ENCODE measurements at regions not wholly inside any gene's neighbourhood (a gene's known extent, or its start where the extent isn't known, plus 50 kb on each side); places are given as distances from the start of the nearest gene placed in this dataset.

DNA sequence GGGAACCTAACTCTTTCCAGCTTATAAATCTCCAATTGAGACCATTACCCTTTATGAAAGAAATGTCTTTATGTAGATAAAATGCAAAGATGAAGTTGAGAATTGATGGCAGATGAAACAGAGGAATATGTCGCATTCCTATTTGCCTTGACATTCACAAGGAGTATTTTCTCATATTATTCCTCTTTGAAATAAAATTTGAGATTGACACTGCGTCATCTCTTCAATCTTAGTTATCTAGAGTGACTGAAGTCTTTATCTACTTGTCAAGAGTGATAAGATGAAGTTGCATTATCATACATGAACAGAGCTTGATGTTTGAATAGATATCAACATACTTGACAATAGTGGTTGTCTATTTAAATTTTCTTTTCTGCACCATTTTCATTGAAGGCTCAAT lies 574.4 kb upstream of the SOX9 start:
- no peak for DNase-seq (ENCODE audit: low read depth)
- TF ChIP-seq, protein P1, sequence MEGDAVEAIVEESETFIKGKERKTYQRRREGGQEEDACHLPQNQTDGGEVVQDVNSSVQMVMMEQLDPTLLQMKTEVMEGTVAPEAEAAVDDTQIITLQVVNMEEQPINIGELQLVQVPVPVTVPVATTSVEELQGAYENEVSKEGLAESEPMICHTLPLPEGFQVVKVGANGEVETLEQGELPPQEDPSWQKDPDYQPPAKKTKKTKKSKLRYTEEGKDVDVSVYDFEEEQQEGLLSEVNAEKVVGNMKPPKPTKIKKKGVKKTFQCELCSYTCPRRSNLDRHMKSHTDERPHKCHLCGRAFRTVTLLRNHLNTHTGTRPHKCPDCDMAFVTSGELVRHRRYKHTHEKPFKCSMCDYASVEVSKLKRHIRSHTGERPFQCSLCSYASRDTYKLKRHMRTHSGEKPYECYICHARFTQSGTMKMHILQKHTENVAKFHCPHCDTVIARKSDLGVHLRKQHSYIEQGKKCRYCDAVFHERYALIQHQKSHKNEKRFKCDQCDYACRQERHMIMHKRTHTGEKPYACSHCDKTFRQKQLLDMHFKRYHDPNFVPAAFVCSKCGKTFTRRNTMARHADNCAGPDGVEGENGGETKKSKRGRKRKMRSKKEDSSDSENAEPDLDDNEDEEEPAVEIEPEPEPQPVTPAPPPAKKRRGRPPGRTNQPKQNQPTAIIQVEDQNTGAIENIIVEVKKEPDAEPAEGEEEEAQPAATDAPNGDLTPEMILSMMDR (conservative IDR thresholded peaks at IDR 0.05; ENCODE audit: low read depth, low read length), result no peak
- H3K4me3 ChIP-seq (ENCODE audit: low read depth, low read length), result no peak overlapping the region

DNA sequence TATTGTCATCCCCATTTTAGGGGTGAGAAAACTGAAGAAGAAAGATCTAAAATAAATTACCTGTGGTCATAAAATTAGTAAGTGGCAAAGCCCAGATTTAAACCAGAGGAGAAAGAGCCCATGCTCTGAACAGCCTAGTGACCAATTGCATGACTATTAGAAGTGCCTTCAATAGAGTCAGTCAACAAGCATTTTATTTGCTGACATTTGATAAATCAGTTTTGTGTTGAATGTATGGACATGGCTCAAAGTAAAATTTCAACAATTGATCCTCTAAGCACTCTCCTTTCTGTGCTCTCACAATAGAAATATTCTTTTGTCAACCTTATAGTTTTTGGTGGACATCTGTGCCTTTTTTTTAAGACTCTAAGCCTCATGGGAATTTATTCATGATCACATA lies 572.9 kb upstream of the SOX9 start:
- TF ChIP-seq, protein P1 (conservative IDR thresholded peaks at IDR 0.05; ENCODE audit: low read depth, low read length), result no peak
- H3K4me3 ChIP-seq (ENCODE audit: low read depth, low read length), result no peak overlapping the region
- no peak for DNase-seq (ENCODE audit: low read depth)

DNA sequence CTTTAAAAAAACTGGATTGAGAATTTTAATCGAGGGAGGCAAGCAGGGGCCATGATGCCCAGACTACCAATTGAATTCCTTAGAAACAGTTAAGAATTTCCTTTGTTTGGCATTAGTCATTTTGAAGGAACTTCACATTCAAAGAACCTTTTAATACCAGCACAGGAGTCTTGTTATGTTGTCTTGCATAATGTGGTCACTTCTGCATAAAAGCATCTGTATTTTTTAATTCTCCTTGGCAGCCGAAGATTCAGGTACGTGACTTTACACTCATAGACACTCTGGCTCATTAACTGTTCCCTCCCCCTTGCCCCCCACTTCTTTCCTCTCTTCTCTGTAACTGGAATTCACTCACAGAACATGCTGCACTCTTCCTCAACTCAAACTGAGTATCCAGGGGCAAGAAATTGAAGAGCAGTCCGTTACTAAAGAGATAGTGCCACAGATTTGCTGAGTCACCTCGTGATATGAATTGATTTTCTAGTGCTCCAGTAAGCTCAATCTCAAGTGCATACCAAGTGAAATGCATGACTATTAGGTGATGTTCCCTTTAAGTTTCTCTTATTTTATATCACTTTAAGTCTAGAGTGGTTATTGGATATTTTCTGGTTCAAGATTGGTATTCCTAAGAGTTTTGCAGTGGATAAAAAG lies 572.2 kb upstream of the SOX9 start:
- DNase-seq (ENCODE audit: low read depth), result peak; percentile 6
- TF ChIP-seq, protein P1 (conservative IDR thresholded peaks at IDR 0.05; ENCODE audit: low read depth, low read length), result no peak
- H3K4me3 ChIP-seq (ENCODE audit: low read depth, low read length), result no peak overlapping the region

DNA sequence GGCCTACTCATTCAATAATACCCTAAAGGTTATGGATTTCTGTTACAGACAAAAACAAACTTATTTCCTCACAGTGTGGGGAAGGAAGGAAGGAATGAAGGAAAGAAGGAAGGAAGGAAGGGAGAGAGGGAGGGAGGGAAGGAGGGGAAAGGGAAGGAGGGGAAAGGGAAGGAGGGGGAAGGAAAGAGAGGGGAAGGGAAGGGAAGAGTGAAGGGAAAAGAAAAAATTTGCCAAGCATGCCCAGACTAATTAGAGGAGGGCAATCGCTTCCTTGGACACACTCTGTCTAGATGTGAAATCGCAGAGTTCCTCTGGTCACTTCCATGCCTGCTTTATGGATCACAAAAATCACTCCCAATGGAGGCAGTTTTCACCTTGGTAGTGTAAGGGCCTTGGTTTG lies 570.1 kb upstream of the SOX9 start:
- TF ChIP-seq, protein P1 (conservative IDR thresholded peaks at IDR 0.05; ENCODE audit: low read depth, low read length), result no peak
- H3K4me3 ChIP-seq (ENCODE audit: low read depth, low read length), result no peak overlapping the region
- DNase-seq (ENCODE audit: low read depth), result no peak

DNA sequence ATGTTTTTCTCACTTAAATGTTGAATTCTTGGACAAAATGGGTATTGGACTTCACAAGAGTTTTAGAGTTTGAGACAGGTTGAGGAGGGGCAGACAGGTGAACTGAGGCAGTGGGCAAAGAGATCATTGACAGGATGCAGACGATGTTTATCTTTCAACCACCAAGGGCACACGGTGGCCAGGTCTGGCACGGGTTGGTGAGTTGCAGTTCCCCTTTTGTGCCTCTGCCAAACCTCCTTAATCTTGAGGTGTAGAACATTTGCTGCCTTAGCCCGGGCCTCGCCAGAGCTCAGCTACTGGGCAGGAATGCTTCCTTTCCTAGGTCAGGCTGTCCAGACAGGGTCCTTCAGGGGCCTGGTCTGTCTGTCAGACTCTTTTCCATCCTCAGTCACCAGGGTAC lies 567.4 kb upstream of the SOX9 start:
- DNase-seq (ENCODE audit: low read depth), result no peak
- no peak overlapping the region for H3K4me3 ChIP-seq (ENCODE audit: low read depth, low read length)
- TF ChIP-seq, protein P1 (conservative IDR thresholded peaks at IDR 0.05; ENCODE audit: low read depth, low read length), result no peak

DNA sequence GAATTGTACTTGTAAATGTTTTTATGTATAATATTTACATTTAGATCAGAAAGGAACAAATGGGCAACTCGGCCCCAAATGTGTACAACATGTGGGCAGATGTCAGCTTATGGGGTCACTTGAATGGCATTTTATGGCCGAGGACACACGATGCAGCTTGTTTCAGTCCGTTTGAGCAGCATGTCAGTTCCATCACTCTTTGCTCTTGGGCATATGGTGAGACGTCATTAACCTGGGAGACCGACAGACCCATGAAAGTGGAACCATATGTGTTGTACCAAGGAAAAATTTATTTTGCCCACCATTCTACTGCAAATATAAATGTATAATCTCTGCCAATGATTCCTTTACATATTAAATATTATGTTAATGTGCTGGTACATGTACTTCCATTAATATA lies 561.9 kb upstream of the SOX9 start:
- TF ChIP-seq, protein P1 (conservative IDR thresholded peaks at IDR 0.05; ENCODE audit: low read depth, low read length), result no peak
- no peak overlapping the region for H3K4me3 ChIP-seq (ENCODE audit: low read depth, low read length)
- DNase-seq (ENCODE audit: low read depth), result no peak

DNA sequence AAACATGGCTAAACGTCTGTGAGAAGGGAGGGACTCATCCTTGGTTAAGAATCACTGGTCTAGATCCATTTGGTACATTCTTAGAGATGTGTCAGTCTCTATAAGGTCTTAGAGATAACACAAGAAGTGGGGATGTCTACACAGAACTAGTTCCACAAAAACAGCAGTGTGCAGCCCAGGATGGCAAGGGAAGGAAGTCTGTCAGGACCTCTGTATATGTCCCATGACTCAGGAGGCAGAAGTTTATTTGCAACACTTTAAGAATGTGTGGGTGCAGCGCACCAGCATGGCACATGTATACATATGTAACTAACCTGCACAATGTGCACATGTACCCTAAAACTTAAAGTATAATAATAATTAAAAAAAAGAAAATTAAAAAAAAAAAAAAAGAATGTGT lies 548.5 kb upstream of the SOX9 start:
- TF ChIP-seq, protein P1 (conservative IDR thresholded peaks at IDR 0.05; ENCODE audit: low read depth, low read length), result no peak
- H3K4me3 ChIP-seq (ENCODE audit: low read depth, low read length), result no peak overlapping the region
- DNase-seq (ENCODE audit: low read depth), result no peak
